Testis (tissue), 2 donors: ENCODE measurements at regions not wholly inside any gene's neighbourhood (a gene's known extent, or its start where the extent isn't known, plus 50 kb on each side); places are given as distances from the start of the nearest gene placed in this dataset.

ENCODE experiments used
- DNase-seq: peaks from one replicate; pipeline ENCODE4 v3.0.0-alpha.2; 2019
- H3K27ac ChIP-seq, 2 donors: fragments of 200-600 bp; sonication (generic); one replicate each; pipeline ENCODE4 v1.5.1; 2019
- H3K27me3 ChIP-seq: fragments of 200-600 bp; sonication (generic); one replicate; pipeline ENCODE4 v1.5.1; 2019
- H3K36me3 ChIP-seq: fragments of 200-600 bp; sonication (generic); one replicate; pipeline ENCODE4 v1.5.1; 2017; ENCODE audit warnings: low read depth; ENCODE audit errors: missing control alignments
- H3K4me1 ChIP-seq: fragments of 200-600 bp; sonication (generic); one replicate; pipeline ENCODE4 v1.5.1; 2019
- H3K4me3 ChIP-seq, 2 donors: fragments of 200-600 bp; sonication (generic); one replicate each; pipeline ENCODE4 v1.5.1; 2017 to 2019
- H3K9me3 ChIP-seq: fragments of 200-600 bp; sonication (generic); one replicate; pipeline ENCODE4 v1.5.1; 2017
- CTCF ChIP-seq, 3 experiments: fragments of 450-650 bp in 2 of 3; fragments of 200-600 bp in 1 of 3; sonication (generic) in 1 of 3; IDR thresholded peaks; one replicate each; pipeline ENCODE4 v1.5.1; 2016 to 2019; ENCODE audit warnings: antibody characterized with exemption in 3 of 3, mild to moderate bottlenecking in 2 of 3, moderate library complexity in 1 of 3
- POLR2A ChIP-seq: fragments of 450-650 bp; IDR thresholded peaks from one replicate; pipeline ENCODE4 v1.6.1; 2017; ENCODE audit warnings: antibody characterized with exemption, mild to moderate bottlenecking, moderate library complexity
- WGBS, 2 donors: methylation state at CpG; one replicate each; pipeline ENCODE4 v1.1.5; 2018; 5-methylcytosine and 5-hydroxymethylcytosine counted together
- intact Hi-C: fragments of 100-400 bp; cut with DNase I; formaldehyde crosslinking; loops from one replicate; pipeline ENCODE4 v1.15.1; 2023; ENCODE audit warnings: low total_unique reads

- no peaks in the 10 kb centered on the region for H3K36me3 ChIP-seq
- H3K4me3 ChIP-seq = no peak overlapping the region
- 86 to 95% methylated on average over 1 of the region's 1 CpG for WGBS, 2 donors
- H3K9me3 ChIP-seq = no peaks in the 10 kb centered on the region
- intact Hi-C loops = no loop called here
- no peak for DNase-seq
- H3K4me1 ChIP-seq = no peaks in the 10 kb centered on the region
- no peaks in the 10 kb centered on the region for H3K27me3 ChIP-seq
- H3K27ac ChIP-seq = no peak overlapping the region
- TF ChIP-seq POLR2A = no peak
- no peak for TF ChIP-seq CTCF (IDR thresholded peaks at IDR 0.05)
Measured at GRCh38 chr1:222167896-222168295, 380.0 kb downstream of the HHIPL2 start.

- Histone ChIP-seq H3K27ac (no peak overlapping the region), H3K9me3 (no peaks in the 10 kb centered on the region), H3K4me1 (no peaks in the 10 kb centered on the region), H3K27me3 (no peaks in the 10 kb centered on the region), H3K36me3 (no peaks in the 10 kb centered on the region), H3K4me3 (no peak overlapping the region)
- WGBS, 2 donors = 77 to 83% methylated on average over 3 of the region's 3 CpGs
- peak in 2 of 3 experiments; percentile 30 to 41 for TF ChIP-seq CTCF (IDR thresholded peaks at IDR 0.05)
- TF ChIP-seq POLR2A = no peak
- intact Hi-C loops = no loop called here
- DNase-seq = peak; percentile 45
Measured at GRCh38 chr1:222167111-222167510, 380.8 kb downstream of the HHIPL2 start.

GRCh38 chr1:222165629-222166028 is 382.3 kb downstream of the HHIPL2 start:
- Histone ChIP-seq H3K9me3 (no peaks in the 10 kb centered on the region), H3K4me3 (no peak overlapping the region), H3K36me3 (no peaks in the 10 kb centered on the region), H3K27me3 (no peaks in the 10 kb centered on the region), H3K4me1 (no peaks in the 10 kb centered on the region), H3K27ac (no peak overlapping the region)
- DNase-seq = peak; percentile 14
- 40 to 42% methylated on average over 3 of the region's 3 CpGs for WGBS, 2 donors
- intact Hi-C loops = no loop called here
- no peak for TF ChIP-seq CTCF (IDR thresholded peaks at IDR 0.05)
- no peak for TF ChIP-seq POLR2A

GRCh38 chr1:222163895-222164294 is 384.0 kb downstream of the HHIPL2 start:
- intact Hi-C loops = no loop called here
- no peak for DNase-seq
- TF ChIP-seq POLR2A (no peak), CTCF (IDR thresholded peaks at IDR 0.05) (no peak)
- no peaks in the 10 kb centered on the region for H3K27me3 ChIP-seq
- H3K4me1 ChIP-seq = no peaks in the 10 kb centered on the region
- no peaks in the 10 kb centered on the region for H3K9me3 ChIP-seq
- no peak overlapping the region for H3K27ac ChIP-seq
- H3K4me3 ChIP-seq = no peak overlapping the region
- H3K36me3 ChIP-seq = no peaks in the 10 kb centered on the region
- WGBS, 2 donors = 47 to 50% methylated on average over 2 of the region's 2 CpGs

- no peak overlapping the region for H3K27ac ChIP-seq
Measured at GRCh38 chr1:222161676-222162075, 386.2 kb downstream of the HHIPL2 start.

More at GRCh38 chr1:222161676-222162075, 386.2 kb downstream of the HHIPL2 start:
- Histone ChIP-seq H3K27me3 (no peaks in the 10 kb centered on the region), H3K36me3 (no peaks in the 10 kb centered on the region), H3K9me3 (no peaks in the 10 kb centered on the region), H3K4me1 (no peaks in the 10 kb centered on the region), H3K4me3 (no peak overlapping the region)
- TF ChIP-seq CTCF (IDR thresholded peaks at IDR 0.05) (no peak), POLR2A (no peak)
- 67 to 76% methylated on average over 3 of the region's 3 CpGs for WGBS, 2 donors
- DNase-seq = no peak
- intact Hi-C loops = no loop called here
